ENCODE measurements at regions not wholly inside any gene's neighbourhood (a gene's known extent, or its start where the extent isn't known, plus 50 kb on each side); places are given as distances from the start of the nearest gene placed in this dataset.
"Not testable (repeated sequence)": the region's sequence is repeated elsewhere in the genome, so short reads cannot be mapped to it uniquely, and the experiment has no call there.

DNA sequence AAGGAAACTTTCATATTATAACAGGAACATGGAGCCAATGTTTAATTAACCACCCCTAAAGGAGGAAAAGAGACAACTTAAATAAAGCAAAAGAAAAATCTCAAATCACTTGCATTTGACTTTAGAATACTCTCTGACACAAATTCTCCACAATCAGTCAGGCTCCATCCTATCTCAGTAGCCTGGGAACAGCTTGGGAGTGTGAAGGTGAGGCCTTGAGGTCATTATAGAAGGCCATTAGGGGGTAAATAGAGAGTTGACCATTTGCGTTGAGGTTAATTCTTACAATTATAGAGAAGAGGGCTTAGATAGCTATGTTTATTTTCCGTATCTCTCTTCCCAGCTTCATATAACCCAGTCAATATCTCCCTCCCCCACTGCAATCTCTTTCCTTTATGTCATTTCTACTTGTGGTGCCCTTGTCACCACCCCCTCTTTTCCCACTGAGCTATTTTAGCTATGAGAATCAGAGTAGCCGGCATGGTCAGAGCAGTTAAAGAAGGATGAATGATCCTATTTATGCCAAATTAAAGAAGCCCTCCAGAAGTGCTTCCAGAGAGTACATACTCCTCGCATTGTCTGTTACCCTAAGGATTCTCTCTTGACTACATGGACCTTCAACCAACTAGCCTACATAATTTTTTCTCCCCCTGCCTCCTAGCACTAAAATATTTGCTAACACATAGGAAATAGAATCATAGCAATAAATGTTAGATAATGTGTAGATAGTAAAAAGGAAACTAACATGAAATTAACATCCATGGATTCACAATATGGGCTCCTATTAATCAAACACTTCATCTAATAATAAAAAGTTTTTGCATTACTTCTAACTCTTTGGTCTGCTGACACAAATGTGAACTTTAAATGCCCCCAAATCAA, 135.2 kb upstream of the KRR1 start:
- no peak for DNase-seq (ENCODE audit: low spot score)
- intact Hi-C loops (cut with DNase I) = no loop called here

DNA sequence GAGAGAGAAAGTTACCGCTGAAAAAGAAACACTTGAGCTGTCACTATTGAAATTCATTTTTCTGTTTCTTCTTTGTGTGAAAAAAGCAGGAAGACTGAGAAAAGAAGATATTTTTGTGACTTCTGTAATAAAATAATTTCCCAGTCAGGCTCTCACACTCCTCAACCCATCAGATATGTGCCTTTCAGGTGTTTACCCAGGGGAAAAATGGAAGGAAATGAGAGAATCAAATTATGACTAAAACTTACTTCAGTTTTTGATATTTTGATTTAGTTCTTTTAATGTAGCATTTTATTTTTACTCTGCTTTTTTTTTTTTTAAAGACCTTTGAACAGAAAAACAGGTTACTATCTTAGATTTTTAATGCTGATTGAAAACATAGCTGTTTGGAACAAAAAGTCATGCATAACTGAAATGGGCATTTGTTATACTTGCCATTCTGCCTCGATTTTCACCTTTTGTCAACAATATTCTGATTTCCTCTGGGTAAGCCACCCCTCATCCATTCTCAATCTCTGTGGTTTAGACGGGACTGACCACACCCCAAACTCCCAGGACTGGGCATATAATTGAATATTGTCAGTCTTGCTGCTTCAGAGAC, 133.2 kb upstream of the KRR1 start:
- intact Hi-C loops (cut with DNase I) = no loop called here
- no peak for DNase-seq (ENCODE audit: low spot score)

GRCh38 chr12:75643119-75643518, 131.7 kb upstream of the KRR1 start:
- intact Hi-C loops (cut with DNase I); DNase-seq (ENCODE audit: low spot score): not testable (repeated sequence)

GRCh38 chr12:75642226-75642625, 130.8 kb upstream of the KRR1 start:
- no peak for DNase-seq (ENCODE audit: low spot score)
- intact Hi-C loops (cut with DNase I) = no loop called here

GRCh38 chr12:75641031-75641780, 129.8 kb upstream of the KRR1 start:
- intact Hi-C loops (cut with DNase I) = no loop called here

GRCh38 chr12:75638792-75639191, 127.4 kb upstream of the KRR1 start:
- DNase-seq (ENCODE audit: low spot score) = no peak
- intact Hi-C loops (cut with DNase I) = no loop called here

More at GRCh38 chr12:75641031-75641780, 129.8 kb upstream of the KRR1 start:
- no peak for DNase-seq (ENCODE audit: low spot score)

DNA sequence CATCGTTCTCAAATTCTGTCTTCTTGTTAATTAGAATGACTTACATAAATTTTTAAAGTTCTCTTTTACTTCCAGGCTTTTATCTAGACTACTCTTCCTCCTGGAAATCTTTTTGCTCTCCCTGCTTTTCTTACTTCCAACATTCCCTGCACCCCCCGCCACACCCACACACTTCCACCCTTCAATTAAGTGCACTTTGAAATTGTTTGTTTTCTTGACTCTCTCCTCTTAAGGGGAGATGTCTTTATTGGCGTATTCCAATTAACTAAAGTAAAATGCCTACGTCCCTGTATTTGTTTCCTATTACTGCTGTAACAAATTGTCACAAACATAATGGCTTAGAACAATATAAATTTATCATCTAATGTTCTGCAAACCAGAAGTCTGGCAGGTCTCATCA, 125.2 kb upstream of the KRR1 start:
- intact Hi-C loops (cut with DNase I) = no loop called here
- DNase-seq (ENCODE audit: low spot score) = no peak

DNA sequence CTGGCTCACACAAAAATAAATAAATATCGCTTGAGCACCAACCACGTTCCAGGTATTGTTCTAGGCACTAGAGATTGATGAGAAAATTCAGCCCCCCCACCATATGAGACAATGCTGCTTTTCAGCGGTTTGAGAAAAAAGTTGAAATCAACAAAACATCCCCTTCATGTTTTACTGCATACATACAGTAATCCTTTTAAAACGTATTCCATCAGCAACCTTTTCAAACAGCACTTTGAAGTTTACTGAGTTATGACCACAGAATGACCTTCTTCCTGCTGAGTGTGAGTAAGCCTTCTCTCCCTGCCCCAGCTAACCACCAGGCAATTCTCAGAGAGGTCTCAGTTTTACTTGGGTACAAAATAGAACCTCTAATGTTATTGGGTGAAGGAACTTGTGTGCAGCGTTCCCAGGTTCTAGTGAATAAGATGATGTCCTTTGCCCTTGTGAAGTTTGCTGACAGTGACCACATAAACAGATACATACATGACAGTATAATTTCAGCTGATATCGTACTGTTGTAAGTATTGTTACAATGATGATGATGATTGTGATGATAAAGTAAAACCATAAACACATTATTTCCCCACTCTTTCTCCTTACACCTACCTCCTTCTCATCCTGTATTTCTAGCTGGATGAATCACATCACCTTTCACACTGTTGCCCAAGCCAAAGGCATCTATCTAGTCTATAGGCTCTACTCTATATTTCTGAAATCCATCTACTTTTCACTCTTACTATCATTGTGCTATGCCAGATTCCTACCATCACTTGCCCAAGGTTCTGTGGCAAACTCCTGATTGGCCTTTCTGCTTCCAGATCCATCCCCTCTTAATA, 124.4 kb upstream of the KRR1 start:
- intact Hi-C loops (cut with DNase I) = no loop called here
- no peak for DNase-seq (ENCODE audit: low spot score)

- intact Hi-C loops (cut with DNase I) = no loop called here
- DNase-seq (ENCODE audit: low spot score) = no peak
These were observed 123.1 kb upstream of the KRR1 start for GRCh38 chr12:75634244-75635222.

DNA sequence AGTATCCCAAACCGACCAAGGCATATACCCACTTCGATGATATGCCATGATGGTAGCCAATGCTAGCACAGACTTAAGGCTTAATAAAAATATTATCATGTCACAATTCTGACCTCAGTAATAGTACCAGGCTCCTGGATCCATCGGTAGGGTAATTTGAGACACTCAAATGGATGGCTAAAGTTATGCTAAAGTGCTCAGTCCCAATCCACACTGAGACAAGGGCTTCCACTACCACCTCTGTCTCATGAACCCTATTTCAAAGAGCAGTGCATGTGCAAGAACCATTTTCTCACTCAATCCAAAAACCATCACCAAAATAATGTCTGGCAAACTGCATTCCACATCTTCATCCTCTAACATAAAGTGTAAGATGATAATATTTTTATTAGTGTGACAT, 122.4 kb upstream of the KRR1 start:
- no peak for DNase-seq (ENCODE audit: low spot score)
- intact Hi-C loops (cut with DNase I) = no loop called here

GRCh38 chr12:75632442-75632841, 121.0 kb upstream of the KRR1 start:
- intact Hi-C loops (cut with DNase I) = no loop called here
- no peak for DNase-seq (ENCODE audit: low spot score)

GRCh38 chr12:75631831-75632230, 120.4 kb upstream of the KRR1 start:
- intact Hi-C loops (cut with DNase I) = no loop called here
- DNase-seq (ENCODE audit: low spot score) = no peak

GRCh38 chr12:75630091-75630490, 118.7 kb upstream of the KRR1 start:
- no peak for DNase-seq (ENCODE audit: low spot score)
- intact Hi-C loops (cut with DNase I) = no loop called here

GRCh38 chr12:75628916-75629315, 117.5 kb upstream of the KRR1 start:
- no peak for DNase-seq (ENCODE audit: low spot score)
- intact Hi-C loops (cut with DNase I) = no loop called here

DNA sequence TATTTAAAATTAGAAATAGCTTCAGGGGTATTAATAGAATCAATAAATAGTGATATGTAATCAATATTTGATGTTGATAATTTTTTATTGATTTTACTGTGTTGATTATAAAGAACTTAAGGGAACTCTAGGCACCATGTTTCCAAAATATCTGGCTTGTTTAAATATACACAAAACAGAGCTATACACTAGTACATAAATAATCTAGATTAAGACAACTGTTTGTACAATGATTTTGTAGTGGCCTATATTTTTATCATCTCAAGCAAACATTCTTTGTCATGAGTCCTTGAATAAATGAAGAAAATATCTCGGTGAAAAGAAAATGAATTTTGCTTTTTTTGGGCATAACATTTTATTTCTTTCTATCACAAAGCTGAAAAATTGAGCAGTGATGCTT, 117.1 kb upstream of the KRR1 start:
- intact Hi-C loops (cut with DNase I) = no loop called here
- no peak for DNase-seq (ENCODE audit: low spot score)

- intact Hi-C loops (cut with DNase I) = no loop called here
- no peak for DNase-seq (ENCODE audit: low spot score)
These were observed 112.3 kb upstream of the KRR1 start for GRCh38 chr12:75623631-75624154.

GRCh38 chr12:75622492-75622891, 111.1 kb upstream of the KRR1 start:
- no peak for DNase-seq (ENCODE audit: low spot score)
- intact Hi-C loops (cut with DNase I) = no loop called here

- DNase-seq (ENCODE audit: low spot score); intact Hi-C loops (cut with DNase I): not testable (repeated sequence)
These were observed 103.0 kb upstream of the KRR1 start for GRCh38 chr12:75614396-75614795.

Data from posterior vena cava (tissue), 2 donors.